ENCODE measurements at regions not wholly inside any gene's neighbourhood (a gene's known extent, or its start where the extent isn't known, plus 50 kb on each side); places are given as distances from the start of the nearest gene placed in this dataset.

DNA sequence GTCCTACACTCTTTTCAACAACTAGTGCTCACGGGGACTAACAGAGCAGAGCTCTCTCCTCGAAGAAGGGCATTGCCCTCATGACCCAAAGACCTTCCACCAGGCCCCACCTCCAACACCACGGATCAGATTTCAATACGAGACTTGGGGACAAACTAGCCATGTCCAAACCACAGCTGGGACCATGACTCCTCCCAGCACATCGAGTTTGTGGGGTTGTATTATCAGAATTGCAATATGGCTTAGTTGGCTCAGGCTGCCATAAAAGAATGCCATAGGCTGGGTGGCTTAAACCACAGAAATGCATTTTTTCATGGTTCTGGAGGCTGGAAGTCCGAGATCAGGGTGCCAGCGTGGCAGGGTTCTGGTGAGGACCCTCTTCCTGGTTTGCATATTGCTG, 189.7 kb upstream of the PMEPA1 start:
- TF ChIP-seq, protein P1, sequence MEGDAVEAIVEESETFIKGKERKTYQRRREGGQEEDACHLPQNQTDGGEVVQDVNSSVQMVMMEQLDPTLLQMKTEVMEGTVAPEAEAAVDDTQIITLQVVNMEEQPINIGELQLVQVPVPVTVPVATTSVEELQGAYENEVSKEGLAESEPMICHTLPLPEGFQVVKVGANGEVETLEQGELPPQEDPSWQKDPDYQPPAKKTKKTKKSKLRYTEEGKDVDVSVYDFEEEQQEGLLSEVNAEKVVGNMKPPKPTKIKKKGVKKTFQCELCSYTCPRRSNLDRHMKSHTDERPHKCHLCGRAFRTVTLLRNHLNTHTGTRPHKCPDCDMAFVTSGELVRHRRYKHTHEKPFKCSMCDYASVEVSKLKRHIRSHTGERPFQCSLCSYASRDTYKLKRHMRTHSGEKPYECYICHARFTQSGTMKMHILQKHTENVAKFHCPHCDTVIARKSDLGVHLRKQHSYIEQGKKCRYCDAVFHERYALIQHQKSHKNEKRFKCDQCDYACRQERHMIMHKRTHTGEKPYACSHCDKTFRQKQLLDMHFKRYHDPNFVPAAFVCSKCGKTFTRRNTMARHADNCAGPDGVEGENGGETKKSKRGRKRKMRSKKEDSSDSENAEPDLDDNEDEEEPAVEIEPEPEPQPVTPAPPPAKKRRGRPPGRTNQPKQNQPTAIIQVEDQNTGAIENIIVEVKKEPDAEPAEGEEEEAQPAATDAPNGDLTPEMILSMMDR (IDR thresholded peaks at IDR 0.05; ENCODE audit: insufficient read depth, low read length, poor library complexity, severe bottlenecking): no peak
- TF ChIP-seq EZH2phosphoT487 (conservative IDR thresholded peaks at IDR 0.05; ENCODE audit: low read length): no peak
